Inferior parietal cortex (tissue), 1 donor: ENCODE measurements at regions not wholly inside any gene's neighbourhood (a gene's known extent, or its start where the extent isn't known, plus 50 kb on each side); places are given as distances from the start of the nearest gene placed in this dataset.

Experiments
- DNase-seq: peaks from one replicate; pipeline ENCODE4 v3.0.0-alpha.2; 2016; ENCODE audit errors: extremely low spot score

DNA sequence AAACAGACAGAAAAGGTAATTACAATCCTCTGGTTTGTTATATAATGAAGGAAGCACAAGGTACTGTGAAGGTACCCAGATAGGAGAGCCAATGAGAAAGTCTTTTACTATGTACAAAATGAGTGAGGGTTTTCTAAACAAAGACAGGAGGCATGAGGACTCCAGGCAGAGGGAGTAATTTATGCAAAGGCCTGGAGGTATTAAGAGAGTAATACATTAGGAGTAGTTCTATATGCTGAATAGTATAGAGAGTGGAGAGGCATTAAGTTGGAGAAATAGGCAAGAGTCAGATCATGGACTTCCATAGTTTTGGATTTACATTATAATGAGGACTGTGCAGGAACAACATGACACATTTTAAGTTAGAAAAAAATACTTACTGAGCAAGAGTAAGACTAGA is 216.0 kb downstream of the SCG2 start:
- no peak for DNase-seq

DNA sequence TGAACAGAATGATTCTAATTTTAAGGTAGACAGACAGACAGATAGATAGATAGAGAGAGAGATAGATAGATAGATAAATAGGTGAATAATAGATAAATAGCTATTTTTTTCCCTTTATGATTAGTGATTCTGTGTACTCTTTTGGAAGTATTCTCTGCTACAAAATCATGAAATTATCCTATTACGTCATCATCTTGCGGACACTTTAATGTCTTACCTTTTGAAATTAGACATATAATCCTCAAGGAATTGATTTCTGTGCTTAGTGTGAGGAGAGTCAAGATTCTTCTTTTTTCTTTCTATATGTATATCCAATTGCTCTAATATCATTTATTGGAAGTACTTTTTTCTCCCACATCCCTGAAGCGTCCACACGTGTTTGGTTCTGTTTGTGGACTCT is 215.2 kb downstream of the SCG2 start:
- no peak for DNase-seq

DNA sequence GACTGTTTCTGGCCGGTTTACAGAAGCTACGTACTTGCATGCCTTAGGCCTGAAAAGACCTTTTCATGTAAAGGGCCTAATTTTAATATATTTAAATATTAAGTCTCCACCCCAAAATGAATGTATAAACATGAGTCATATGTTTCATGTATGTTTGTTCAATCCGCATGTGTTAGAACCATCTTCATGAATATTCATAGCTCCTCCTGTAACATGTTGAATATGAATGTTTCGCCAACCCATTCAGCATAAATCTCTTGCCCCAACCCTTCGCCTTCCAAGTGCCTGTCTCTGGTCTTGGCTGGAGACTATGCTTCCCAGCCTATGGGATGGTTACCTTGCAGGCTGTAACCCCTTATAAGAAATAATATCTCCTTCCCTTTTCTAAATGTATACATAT is 212.5 kb downstream of the SCG2 start:
- DNase-seq: no peak

DNA sequence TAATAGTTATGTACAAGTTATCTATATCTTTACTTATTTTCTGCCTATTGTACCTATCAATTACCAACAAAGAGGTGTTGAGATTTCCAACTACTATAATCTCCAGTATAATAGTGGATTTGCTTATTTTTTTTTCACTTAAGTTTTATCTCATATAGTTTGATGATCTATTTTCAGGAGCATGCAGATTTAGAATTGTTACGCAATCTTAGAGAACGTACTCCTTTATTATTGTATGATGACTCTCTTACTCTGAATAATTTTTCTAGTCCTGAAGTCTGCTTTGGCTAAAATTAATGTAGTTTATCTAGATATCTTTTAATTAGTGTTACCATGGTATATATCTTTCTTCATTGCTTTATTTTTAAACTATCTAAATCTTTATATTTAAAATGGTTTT is 205.2 kb downstream of the SCG2 start:
- no peak for DNase-seq

DNA sequence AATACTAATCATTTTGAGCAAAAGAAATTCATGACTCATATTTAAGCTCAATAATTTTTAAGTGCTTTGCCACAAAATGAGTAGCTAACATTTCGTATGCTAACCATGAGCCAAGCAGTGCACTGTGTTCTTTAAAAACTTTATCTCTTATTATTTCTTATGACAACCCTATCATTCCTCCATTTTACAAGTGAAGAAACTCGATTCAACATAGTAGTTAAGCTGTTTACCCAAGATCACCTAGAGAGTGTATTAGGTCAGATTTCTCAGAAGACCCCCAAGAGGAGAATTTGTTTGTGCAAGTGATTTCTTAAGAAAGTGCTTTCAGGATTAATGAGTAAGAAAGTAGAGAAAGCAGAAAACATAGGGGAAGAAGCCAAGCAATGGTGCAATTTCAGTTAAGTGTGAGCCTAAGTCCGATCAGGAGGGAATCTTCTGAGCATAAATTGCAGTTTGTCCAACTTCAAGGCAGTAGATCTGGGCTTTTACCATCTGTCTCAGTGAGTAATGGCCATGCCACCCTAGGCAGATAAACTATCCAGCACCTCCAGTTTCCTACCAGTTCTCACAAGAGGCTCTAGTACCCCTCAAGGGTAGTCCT is 202.7 kb downstream of the SCG2 start:
- DNase-seq: no peak

DNA sequence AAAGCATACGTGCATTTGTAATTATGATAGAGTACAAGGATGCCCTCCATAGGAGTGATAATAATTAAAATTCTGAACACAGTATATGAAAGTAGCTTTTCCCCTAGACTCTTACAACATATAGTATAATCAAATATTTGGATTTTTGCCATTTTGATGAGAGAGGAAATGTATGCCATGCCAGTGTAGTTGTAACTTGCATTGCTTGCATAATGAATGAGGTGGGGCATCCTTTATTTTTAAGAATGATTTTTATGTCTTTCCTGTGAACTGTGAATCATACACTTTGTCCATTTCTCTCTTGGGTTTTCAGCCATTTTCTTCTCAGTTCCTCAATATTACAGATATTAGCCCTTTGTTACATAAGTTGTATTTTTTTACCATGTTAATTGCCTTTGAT is 197.5 kb downstream of the SCG2 start:
- DNase-seq: no peak

DNA sequence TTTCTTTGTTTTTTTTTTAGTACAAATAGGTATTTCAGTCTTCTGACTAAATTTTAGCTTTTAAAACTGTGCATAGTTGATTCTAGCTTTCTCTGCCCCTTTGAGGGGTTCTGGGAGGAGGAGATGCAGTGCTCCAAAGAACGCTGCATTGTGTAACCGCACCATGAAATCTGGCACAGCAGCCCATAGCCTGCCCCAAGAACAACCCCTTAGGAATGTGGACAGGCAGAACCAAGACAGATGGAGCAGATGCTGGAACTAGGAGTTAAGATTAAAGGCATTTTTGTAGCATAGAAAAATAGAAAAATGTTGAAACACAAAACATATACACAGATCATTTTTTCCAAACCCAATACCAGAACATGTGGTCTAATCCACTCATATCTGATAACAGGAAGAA is 187.5 kb downstream of the SCG2 start:
- no peak for DNase-seq

DNA sequence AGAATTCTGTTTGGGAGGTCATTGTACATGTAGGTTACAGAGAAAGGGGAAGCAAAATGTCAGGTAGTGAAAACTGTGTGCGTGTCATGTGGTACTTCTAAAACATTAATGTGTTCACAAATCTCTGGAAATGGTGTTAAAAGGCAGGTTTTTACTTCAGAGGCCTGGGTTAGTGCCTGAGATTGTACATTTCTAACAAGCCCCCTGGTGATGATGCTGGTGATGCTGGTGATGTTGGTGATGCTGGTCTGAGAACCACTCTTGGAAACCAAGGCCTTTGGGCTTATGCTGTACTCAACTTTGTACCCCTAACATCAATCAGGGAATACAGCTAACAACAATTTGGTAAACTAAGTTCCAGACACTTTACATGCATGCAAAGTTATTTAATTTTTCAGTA is 187.1 kb downstream of the SCG2 start:
- DNase-seq: no peak

DNA sequence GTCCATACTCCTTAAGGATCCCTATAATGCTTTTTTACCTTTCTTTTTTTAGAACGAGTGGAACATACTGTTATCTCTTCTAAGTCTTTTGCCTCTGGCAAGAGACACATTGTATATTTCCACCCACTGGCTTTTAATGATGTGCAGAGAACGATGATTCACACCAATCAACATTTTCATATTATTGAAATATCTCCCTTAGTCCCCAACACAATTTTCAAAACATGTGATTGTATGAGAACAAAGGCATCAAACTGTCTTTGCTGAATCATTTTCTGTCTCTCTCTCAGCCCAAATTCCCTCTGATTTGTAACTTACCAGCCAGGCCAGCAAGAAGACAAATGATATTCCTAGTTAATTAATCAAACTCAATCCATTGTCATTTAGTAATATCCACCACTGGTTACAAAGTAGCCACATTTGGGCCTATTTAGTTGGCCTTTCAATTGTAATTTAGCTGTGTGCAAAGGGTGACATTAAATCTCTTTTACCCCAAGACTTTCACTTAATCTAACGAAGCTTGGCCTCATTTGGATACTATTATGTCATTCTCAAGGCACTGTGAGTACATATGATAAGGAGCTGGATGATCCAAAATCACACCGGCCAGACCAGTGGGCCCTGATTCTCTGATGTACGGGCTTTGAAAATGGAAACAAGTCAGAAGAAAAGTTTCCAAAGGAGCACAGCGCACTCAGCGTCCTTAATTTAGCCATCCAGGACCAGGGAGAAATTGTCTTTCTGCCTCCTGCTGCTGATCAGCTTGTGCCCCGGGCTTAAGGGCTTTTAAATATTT is 185.1 kb downstream of the SCG2 start:
- no peak for DNase-seq

DNA sequence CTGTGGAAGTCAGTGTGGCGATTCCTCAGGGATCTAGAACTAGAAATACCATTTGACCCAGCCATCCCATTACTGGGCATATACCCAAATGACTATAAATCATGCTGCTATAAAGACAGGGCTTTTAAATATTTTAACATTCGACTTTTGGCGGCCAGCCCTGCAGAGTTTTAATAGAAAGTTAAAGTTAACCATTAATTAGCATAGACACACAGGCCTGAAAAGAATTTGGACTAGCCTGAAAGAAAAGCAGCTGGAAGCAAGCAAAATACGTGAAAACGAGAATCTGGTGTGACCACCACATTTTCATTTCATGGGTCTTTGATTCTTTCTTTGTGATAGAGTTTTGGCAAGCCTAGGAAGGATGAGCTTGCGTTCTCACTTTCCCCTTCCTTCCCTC is 184.0 kb downstream of the SCG2 start:
- no peak for DNase-seq

DNA sequence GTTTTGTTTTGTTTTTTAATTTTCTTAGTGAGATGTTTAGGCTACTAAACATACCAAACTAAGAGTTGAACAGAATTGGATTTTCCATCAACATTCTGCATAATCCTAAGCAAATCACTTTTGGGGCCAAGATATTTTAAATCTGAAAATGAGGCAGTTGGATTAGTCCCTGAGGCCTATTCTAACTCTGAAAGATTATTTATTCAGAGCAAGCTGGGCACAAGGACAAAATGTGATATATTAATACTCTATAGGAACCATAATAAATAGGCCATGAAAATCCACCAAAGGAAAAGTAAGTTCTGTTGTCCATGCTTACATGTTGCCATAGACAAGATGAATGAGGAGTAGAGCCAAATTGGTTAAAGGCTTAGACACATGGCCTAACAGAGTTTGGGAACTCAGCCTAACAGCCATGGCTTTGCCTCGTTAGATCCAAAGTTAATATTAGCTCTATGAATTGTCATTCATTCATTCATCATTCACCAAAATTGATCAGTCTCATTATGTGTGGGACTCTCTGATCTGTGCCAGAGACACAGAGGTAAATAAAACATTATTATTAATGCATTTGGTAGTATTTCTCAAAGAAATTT is 183.5 kb downstream of the SCG2 start:
- DNase-seq: no peak

DNA sequence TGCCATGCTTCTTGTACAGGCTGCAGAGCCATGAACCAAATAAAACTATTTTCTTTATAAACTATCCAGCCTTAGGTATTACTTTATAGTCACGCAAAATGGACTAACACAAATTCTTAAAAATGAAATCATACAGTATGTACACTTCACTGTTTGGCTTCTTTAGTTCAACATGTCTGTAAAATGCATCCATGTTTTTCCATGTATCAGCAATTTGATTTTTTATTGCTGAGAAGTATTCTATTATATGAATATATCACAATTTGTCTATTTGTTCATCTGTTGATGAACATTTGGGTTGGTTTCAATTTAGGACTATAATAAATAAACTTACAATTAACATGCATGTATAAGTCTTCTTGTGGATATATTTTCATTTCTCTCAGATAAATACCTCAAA is 182.1 kb downstream of the SCG2 start:
- no peak for DNase-seq

DNA sequence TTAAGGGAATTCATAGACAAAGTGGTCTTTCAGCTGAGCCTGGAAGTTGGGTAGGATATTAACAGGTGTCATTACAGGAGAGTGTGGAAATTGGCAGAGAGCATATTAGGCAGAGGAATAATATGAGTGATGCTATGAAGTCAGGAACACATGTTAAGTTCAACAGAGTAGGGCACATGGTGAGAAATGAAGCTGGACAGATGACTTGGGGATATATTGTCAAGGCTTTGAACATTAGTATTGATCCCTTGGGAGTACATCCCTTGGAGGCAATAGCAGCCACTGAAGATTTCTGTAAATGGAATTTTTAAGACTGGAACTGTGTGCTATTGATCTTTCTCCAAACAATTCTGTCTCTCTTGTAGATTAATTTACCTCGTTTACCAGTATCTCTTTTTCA is 170.7 kb downstream of the SCG2 start:
- DNase-seq: no peak

DNA sequence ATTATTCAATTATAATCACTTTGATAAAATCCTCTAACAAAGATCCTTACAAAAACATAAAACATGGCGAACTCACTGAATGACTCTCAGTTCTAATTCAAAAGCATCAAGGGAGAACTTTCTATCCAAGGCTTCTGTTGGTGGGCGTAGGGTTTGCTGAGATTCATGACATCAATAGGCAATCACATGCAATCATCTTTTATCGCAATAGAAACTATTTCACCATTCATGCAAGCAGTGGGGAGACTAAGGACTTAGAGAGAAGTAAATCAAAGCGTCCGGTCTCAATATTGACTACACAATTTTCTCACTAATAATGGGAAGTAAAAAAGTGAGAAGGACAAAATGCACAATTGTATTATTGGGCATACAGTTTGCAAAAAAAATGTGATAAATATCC is 168.7 kb downstream of the SCG2 start:
- no peak for DNase-seq

DNA sequence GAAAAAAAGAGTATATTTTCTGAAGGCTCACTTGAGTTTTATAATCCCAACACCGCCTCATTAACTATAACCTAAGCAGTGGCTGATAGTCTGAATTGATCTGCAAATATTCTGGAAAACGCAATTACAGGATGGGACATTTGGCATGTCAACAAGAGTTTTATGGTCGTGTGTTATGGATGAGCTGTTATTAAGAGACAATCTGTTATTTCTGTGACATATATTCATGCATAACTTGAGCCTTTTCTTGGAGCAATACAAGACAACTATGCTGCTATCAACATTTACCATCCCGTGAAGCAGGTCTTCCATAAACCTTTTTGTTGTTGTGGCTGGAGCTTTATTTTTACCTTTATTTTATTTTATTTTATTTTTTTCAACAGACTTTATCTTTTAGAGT is 164.4 kb downstream of the SCG2 start:
- DNase-seq: no peak

DNA sequence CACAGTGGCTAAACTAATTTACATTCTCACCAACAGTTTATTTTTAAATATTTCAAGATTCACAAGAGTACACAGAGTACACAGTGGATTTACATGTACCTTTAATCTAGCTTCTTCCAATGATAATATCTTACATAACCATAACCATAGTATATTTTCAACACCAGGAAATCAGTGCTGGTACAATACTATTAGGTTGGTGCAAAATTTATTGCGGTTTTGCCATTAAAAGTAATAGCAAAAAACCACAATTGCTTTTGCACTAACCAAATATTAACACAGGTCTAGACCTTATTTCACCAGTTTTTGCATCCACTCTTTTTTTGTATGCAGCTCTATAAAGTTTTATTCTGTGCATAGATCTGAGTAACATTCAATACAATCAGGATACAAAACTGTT is 163.0 kb downstream of the SCG2 start:
- no peak for DNase-seq

DNA sequence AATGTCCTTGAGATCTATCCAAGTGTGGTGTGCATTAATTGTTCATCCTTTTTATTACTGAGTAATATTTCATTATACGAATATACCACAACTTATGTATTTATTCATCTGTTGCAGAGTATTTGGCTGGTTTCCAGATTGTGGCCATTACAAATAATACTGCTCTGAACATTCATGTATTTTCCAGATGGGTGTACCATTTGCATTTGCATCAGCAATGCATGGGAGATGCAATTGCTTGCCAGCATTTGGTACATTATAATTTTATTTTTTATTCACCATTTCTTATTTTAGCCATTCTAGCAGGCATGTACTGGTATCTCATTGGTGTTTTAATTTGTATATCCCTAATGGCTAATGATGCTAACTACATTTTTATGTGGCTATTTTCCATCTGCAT is 162.4 kb downstream of the SCG2 start:
- no peak for DNase-seq

DNA sequence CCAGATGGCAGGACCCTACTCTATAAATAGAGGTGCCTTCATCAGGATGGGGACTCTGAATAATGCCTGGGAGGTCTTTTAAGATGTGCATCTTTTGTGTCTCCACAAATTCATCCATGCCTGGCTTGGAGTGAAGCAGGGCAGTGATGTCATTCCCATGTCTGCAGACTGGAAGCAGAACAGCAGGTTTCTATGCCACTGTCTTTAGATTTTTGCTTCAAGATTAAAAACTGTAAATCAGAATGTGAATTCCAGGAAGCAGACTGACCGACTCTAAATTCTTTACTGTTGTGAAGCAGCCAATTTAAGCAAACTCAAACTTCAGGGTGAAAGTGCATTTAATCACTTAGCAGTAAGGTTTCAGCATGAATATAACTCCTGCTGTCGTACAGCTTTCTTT is 159.3 kb downstream of the SCG2 start:
- DNase-seq: no peak

DNA sequence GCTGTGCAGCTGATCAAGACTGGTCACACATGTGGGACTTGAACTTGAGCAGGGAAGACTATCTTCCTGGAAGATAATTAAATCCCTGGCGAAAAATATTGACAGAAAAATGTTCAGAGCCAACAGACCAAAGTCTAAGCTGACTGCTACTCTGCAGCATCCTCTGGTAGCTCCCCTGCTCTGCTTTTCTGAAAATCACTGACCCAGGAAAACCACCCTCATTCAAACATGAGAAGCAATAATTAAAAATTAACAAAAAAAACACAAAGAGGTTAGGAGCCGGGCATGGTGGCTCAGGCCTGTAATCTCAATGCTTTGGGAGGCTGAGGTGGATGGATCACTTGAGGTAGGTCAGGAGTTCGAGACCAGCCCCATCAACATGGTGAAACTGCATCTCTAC is 151.9 kb downstream of the SCG2 start:
- no peak for DNase-seq

DNA sequence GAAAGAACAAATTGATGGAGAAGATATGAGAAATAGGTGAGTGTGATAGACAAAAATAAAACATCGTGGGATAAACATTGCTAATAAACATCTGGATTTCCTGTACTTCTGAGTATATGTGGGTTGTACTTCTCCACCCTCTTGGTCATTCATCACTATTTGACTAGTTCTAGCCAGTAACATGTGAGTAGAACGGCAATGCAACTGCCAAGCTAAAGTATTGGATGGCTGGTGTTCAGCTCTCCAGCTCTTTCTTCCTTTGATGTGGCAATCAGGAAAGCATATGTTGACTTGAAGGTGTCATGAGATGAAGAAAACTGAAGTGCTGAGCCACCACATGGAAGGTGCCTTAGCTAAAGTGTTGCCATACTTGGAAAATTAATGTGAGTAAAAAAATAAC is 144.9 kb downstream of the SCG2 start:
- no peak for DNase-seq

DNA sequence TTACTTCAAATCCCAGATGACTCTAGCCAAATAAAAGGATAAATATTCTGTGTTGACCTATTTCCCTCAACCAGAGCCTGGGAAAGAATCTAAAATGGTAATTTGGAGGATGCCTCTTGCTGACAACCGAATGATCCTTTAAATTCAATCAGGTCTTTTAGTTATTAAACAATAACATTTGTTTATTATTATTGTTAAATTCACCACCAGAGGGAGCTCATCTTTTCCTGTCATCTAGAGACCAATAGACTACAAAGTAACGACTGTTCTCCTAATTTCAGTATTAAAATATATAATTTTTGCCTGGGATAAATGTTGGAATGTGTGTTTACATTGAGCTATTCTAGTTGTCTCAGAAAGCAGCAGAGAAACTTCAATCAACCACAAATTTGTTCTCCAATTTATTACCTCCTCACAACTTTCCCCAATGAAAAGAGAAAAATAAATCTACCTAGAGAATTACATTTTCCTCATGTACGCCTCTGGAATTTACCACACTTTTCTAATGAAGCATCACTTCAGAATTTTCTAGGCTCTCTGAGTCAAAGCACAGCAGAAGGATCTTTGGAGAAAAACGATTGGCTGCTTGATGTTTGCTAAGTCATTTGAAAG is 142.7 kb downstream of the SCG2 start:
- DNase-seq: peak; percentile 25

DNA sequence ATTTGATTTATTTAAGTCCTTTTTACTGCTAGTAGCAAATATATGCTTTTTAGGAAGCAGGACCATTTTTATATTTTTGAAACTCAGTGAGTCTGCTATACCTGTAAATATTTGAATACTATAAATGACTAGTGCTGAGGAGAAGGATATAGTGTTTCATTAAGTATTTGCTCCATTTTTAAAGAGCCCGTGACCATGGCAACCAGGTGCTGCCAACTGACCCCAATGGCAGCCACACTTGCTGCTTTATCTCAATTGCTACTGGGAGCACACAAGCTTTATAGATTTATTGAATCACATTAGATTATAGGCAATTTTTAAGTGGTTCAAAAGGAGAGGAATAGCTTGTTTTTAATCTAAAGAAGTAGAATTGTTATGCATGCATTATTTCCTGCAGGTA is 142.0 kb downstream of the SCG2 start:
- DNase-seq: no peak

DNA sequence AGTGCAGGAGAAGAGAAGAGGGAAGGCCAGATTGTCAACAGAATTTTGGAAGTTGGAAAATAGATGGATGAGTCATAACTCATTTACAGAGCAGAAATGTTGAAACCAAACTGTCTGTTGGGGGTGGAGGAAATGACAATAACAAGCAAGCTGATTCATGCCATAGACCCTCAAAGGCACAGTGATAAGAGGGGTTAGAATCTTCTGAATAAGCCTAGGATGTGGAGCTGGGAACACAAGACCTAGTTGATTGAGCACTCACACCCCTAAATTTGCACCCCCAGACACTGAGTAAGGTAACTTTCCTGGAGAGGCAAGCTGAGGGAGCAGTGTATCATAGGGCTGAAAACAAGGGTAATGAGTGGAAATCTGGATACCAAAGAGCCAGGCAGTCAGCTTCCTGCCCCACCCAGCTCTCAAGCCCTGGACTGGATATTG is 141.4 kb downstream of the SCG2 start:
- DNase-seq: peak; percentile 13
